T-helper 17 cell (primary cell): ENCODE measurements at regions not wholly inside any gene's neighbourhood (a gene's known extent, or its start where the extent isn't known, plus 50 kb on each side); places are given as distances from the start of the nearest gene placed in this dataset.

Experiments used
- ATAC-seq: fragments of 150-1000 bp; cut with Tn5 transposase; 2 replicates; pipeline ENCODE4 v1.10.0; 2021; ENCODE audit warnings: mild to moderate bottlenecking, moderate library complexity
- DNase-seq, 3 donors: peaks; one replicate each; pipeline versions ENCODE4 v3.0.0 to v3.0.0-alpha.2; 2020 to 2021
- H3K9me3 ChIP-seq: one replicate; pipeline ENCODE4 v1.7.0; 2013; ENCODE audit warnings: low read length, mild to moderate bottlenecking; ENCODE audit not compliant: control insufficient read depth, poor library complexity, severe bottlenecking
- H3K27ac Mint-ChIP-seq: one replicate; pipeline ENCODE4 v1.8.0; 2022; ENCODE audit warnings: mild to moderate bottlenecking, moderate library complexity, mixed read lengths
- H3K27me3 Mint-ChIP-seq: one replicate; pipeline ENCODE4 v1.8.0; 2022; ENCODE audit warnings: mixed read lengths
- H3K36me3 Mint-ChIP-seq: one replicate; pipeline ENCODE4 v1.8.0; 2022; ENCODE audit warnings: low read depth, mixed read lengths
- H3K4me1 Mint-ChIP-seq: one replicate; pipeline ENCODE4 v1.8.0; 2022; ENCODE audit warnings: mild to moderate bottlenecking, mixed read lengths
- H3K4me3 Mint-ChIP-seq: one replicate; pipeline ENCODE4 v1.8.0; 2022; ENCODE audit warnings: mild to moderate bottlenecking, moderate library complexity, mixed read lengths

- no peak for DNase-seq
- H3K27me3 Mint-ChIP-seq, result no peaks in the 10 kb centered on the region
These were observed 146.4 kb upstream of the TMEM106B start for GRCh38 chr7:12064586-12065127.

DNA sequence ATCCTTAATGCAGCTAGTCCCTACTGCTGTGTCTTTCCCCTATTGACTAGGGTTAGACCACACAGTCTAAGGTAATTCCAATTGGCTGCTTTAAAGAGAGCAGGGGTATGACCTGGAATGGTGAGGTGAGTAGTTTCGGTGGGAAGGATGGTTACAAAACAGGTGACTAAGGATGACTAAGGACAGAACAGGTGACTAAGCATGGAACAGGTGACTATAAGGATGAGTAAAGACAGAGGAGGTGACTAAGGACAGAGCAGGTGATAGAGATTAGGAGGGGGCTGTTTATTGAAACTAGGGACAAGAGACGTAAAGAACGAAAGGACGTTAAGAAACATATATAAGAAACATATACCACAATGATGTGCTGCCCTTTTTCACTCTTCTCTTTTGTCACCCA lies 145.1 kb upstream of the TMEM106B start:
- no peaks in the 10 kb centered on the region for H3K9me3 ChIP-seq
- Mint-ChIP-seq H3K27ac (peak overlapping the region; percentile 16), H3K4me1 (peaks cover 8% of the 10 kb centered on the region), H3K4me3 (no peak overlapping the region), H3K36me3 (no peaks in the 10 kb centered on the region), H3K27me3 (no peaks in the 10 kb centered on the region)
- ATAC-seq (no peak), DNase-seq (no peak)

More at GRCh38 chr7:12064586-12065127, 146.4 kb upstream of the TMEM106B start:
- ATAC-seq, result no peak
- no peaks in the 10 kb centered on the region for H3K9me3 ChIP-seq
- H3K27ac Mint-ChIP-seq, result no peak overlapping the region
- H3K4me1 Mint-ChIP-seq, result peaks cover 8% of the 10 kb centered on the region
- no peak overlapping the region for H3K4me3 Mint-ChIP-seq
- no peaks in the 10 kb centered on the region for H3K36me3 Mint-ChIP-seq

DNA sequence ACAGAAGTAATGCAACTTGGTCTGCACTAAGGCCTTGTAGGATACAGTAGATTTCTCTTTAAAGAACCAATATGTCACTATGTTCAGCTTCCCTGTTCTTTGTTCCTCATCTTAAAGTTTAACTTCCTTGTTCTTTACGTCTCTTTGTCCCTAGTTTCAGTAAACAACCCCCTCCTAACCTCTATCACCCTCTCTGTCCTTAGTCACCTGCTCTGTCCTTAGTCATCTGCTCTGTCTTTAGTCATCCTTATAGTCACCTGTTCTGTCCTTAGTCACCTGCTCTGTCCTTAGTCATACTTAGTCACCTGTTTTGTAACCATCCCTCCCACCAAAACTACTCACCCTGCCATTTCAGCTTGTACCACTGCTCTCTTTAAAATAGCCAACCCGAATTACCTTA lies 144.6 kb upstream of the TMEM106B start:
- no peak overlapping the region for H3K4me3 Mint-ChIP-seq
- H3K27me3 Mint-ChIP-seq, result no peaks in the 10 kb centered on the region
- no peaks in the 10 kb centered on the region for H3K9me3 ChIP-seq
- DNase-seq (no peak), ATAC-seq (no peak)
- H3K27ac Mint-ChIP-seq, result no peak overlapping the region
- no peaks in the 10 kb centered on the region for H3K36me3 Mint-ChIP-seq
- H3K4me1 Mint-ChIP-seq, result peaks cover 8% of the 10 kb centered on the region

DNA sequence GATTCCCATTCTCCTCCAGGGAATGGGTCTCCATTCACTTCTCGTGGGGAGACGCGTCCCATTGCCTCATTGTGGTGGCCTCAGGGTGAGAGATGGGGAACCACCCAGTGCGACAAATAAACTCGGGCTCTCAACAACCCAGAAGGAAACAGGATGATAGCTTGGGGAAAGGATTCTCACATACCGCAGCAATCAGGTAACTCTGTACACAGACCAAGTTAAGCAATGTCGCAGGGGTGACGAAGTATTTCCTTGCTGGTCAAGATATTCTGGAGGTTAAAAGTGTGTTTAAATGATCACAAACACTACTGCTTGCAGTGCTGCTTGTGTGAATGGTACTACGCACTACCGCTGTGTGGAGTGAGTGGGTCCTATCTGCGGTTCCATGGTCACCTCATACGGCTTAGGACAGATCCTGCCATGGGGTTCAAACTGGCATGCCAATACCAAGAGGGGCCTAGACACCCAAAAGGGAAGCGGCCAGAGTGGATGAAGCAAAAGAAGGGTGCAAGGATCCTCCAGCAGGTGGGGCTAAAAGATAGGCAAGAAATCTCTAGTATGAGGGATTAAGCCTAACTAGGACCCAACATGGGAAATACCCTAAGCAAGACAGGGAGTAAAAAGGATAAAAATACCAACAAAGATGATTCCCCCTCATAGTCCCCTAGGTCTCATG lies 143.8 kb upstream of the TMEM106B start:
- H3K4me1 Mint-ChIP-seq, result peaks cover 5% of the 10 kb centered on the region
- H3K4me3 Mint-ChIP-seq, result peak overlapping the region; percentile 5

DNA sequence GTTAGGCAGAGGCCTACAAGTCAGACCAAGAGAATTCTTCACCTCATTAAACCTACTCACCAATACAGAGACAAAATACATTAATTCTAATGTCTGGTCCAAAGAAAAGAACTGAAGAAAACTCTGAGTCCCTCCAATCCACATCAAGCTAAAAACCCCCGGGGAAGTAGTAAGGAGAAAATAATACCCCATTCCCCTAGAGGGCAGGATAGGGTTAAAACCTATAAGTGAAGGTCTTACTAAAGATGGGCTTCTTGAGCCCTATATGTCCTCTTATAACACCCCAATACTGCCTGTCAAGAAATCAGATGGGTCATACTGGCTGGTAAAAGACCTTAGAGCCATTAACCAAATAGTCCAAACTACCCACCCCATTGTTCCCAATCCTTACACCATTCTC lies 141.3 kb upstream of the TMEM106B start:
- Mint-ChIP-seq H3K27ac (no peak overlapping the region), H3K4me1 (peaks cover 5% of the 10 kb centered on the region), H3K4me3 (no peak overlapping the region), H3K36me3 (no peaks in the 10 kb centered on the region), H3K27me3 (no peaks in the 10 kb centered on the region)
- DNase-seq (no peak), ATAC-seq (no peak)
- H3K9me3 ChIP-seq, result no peaks in the 10 kb centered on the region

More for the DNA sequence above, 143.8 kb upstream of the TMEM106B start:
- DNase-seq (peak in 2 of 3 donors; percentile 22 to 41), ATAC-seq (peak; percentile 87)
- no peaks in the 10 kb centered on the region for H3K36me3 Mint-ChIP-seq
- no peaks in the 10 kb centered on the region for H3K27me3 Mint-ChIP-seq
- no peaks in the 10 kb centered on the region for H3K9me3 ChIP-seq
- peak overlapping the region; percentile 4 for H3K27ac Mint-ChIP-seq

GRCh38 chr7:12074889-12075288 lies 136.2 kb upstream of the TMEM106B start:
- Mint-ChIP-seq H3K36me3 (no peaks in the 10 kb centered on the region), H3K4me3 (no peak overlapping the region), H3K27ac (no peak overlapping the region), H3K27me3 (no peaks in the 10 kb centered on the region), H3K4me1 (no peaks in the 10 kb centered on the region)
- no peak for ATAC-seq
- no peak for DNase-seq
- no peaks in the 10 kb centered on the region for H3K9me3 ChIP-seq

GRCh38 chr7:12080006-12080405 lies 131.1 kb upstream of the TMEM106B start:
- no peak overlapping the region for H3K4me3 Mint-ChIP-seq
- DNase-seq (no peak), ATAC-seq (no peak)
- no peak overlapping the region for H3K27ac Mint-ChIP-seq
- peaks cover 18% of the 10 kb centered on the region for H3K27me3 Mint-ChIP-seq
- H3K4me1 Mint-ChIP-seq, result no peaks in the 10 kb centered on the region
- H3K9me3 ChIP-seq, result no peaks in the 10 kb centered on the region
- no peaks in the 10 kb centered on the region for H3K36me3 Mint-ChIP-seq

DNA sequence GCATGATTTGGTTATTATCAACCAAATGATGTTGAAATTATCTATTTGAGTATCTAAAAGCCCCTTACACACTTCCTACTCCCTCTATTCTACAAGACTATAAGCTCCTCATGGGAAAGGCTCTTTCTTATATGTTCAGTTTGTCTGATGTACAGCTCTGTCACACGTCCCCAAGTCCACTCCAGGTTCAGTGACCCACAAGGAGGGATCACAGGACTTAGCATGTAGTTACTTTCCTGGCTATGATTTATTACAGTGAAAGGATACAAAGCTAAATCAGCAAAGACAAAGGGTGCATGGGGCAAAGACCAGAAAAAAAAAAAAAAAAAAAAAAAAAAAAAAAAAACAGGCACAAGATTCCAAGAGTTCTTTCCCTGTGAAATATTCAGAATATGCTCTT lies 125.6 kb upstream of the TMEM106B start:
- Mint-ChIP-seq H3K27ac (no peak overlapping the region), H3K27me3 (peaks cover 12% of the 10 kb centered on the region), H3K4me1 (peaks cover 3% of the 10 kb centered on the region), H3K36me3 (no peaks in the 10 kb centered on the region), H3K4me3 (no peak overlapping the region)
- ATAC-seq (no peak), DNase-seq (no peak)
- H3K9me3 ChIP-seq, result no peaks in the 10 kb centered on the region

- DNase-seq (no peak), ATAC-seq (no peak)
- Mint-ChIP-seq H3K4me1 (peaks cover 3% of the 10 kb centered on the region), H3K27me3 (peaks cover 6% of the 10 kb centered on the region), H3K4me3 (no peak overlapping the region), H3K36me3 (no peaks in the 10 kb centered on the region), H3K27ac (no peak overlapping the region)
- no peaks in the 10 kb centered on the region for H3K9me3 ChIP-seq
These were observed 120.9 kb upstream of the TMEM106B start for GRCh38 chr7:12089951-12090756.

- no peaks in the 10 kb centered on the region for H3K36me3 Mint-ChIP-seq
- H3K27ac Mint-ChIP-seq, result no peak overlapping the region
- no peaks in the 10 kb centered on the region for H3K9me3 ChIP-seq
- DNase-seq (no peak), ATAC-seq (no peak)
- peaks cover 3% of the 10 kb centered on the region for H3K4me1 Mint-ChIP-seq
- H3K4me3 Mint-ChIP-seq, result no peak overlapping the region
- H3K27me3 Mint-ChIP-seq, result peaks cover 6% of the 10 kb centered on the region
These were observed 120.3 kb upstream of the TMEM106B start for GRCh38 chr7:12090757-12091221.

GRCh38 chr7:12091231-12091630 lies 119.9 kb upstream of the TMEM106B start:
- Mint-ChIP-seq H3K36me3 (no peaks in the 10 kb centered on the region), H3K27ac (no peak overlapping the region), H3K27me3 (peaks cover 6% of the 10 kb centered on the region), H3K4me3 (no peak overlapping the region), H3K4me1 (peaks cover 3% of the 10 kb centered on the region)
- DNase-seq (no peak), ATAC-seq (no peak)
- H3K9me3 ChIP-seq, result no peaks in the 10 kb centered on the region

DNA sequence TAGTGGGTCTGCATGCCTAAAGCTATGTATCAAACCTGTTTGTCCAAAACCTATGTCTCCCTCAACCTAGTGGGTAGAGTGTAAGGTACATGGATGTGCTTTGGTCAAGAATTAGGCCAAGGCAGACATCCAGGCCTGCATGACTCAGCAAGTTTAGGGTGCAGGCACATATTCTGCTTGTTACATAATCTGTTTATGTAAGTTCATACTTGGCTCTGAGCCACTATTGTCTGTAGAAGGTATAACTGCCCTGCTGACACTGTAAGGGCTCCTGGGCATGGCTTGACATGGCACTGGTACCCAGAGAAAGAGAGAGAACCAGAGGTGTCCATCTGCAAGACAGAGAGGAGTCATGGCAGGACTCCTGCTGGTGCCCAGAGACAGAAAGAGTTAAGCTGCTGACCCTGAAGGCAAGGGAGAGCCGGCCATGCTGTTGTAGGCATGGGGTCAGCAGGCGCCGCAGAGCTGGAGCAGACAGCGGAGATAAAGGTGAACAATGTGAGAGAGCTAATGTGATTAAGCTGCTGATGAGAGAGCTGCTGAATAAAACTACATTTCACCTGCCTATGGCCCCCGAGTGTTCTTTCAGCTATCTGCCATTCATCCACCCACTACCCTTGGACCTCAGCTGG lies 118.5 kb upstream of the TMEM106B start:
- H3K4me1 Mint-ChIP-seq, result peaks cover 3% of the 10 kb centered on the region
- DNase-seq (no peak), ATAC-seq (no peak)
- H3K9me3 ChIP-seq, result no peaks in the 10 kb centered on the region
- peaks cover 6% of the 10 kb centered on the region for H3K27me3 Mint-ChIP-seq
- H3K4me3 Mint-ChIP-seq, result no peak overlapping the region
- H3K27ac Mint-ChIP-seq, result no peak overlapping the region
- H3K36me3 Mint-ChIP-seq, result no peaks in the 10 kb centered on the region

- no peak overlapping the region for H3K4me3 Mint-ChIP-seq
- peaks cover 3% of the 10 kb centered on the region for H3K4me1 Mint-ChIP-seq
- no peaks in the 10 kb centered on the region for H3K36me3 Mint-ChIP-seq
- DNase-seq, result no peak
- H3K27me3 Mint-ChIP-seq, result peaks cover 6% of the 10 kb centered on the region
- H3K27ac Mint-ChIP-seq, result no peak overlapping the region
- H3K9me3 ChIP-seq, result no peaks in the 10 kb centered on the region
- no peak for ATAC-seq
These were observed 117.7 kb upstream of the TMEM106B start for GRCh38 chr7:12093365-12093764.
